Transverse colon (tissue), 4 donors: ENCODE measurements at regions not wholly inside any gene's neighbourhood (a gene's known extent, or its start where the extent isn't known, plus 50 kb on each side); places are given as distances from the start of the nearest gene placed in this dataset.

Source experiments
- CTCF ChIP-seq, 5 experiments: fragments of 200-600 bp in 3 of 5; fragments of 450-650 bp in 2 of 5; sonication (generic) in 3 of 5; IDR thresholded peaks; 1 replicate in 2 of 5; 2 replicates in 3 of 5; pipeline ENCODE4 v1.5.1; 2016 to 2017; ENCODE audit warnings: antibody characterized with exemption in 5 of 5, inconsistent platforms in 3 of 5, mild to moderate bottlenecking in 2 of 5, moderate library complexity in 1 of 5
- EP300 ChIP-seq: sonication (generic); formaldehyde crosslinking; IDR thresholded peaks from one replicate; pipeline ENCODE4 v1.6.1; 2017; ENCODE audit warnings: antibody characterized with exemption, low read depth
- POLR2A ChIP-seq: fragments of 450-650 bp; IDR thresholded peaks from one replicate; pipeline ENCODE4 v1.6.1; 2016; ENCODE audit warnings: antibody characterized with exemption, mild to moderate bottlenecking, moderate library complexity
- POLR2AphosphoS5 ChIP-seq, 3 donors: sonication (generic); formaldehyde crosslinking; IDR thresholded peaks; one replicate each; pipeline ENCODE4 v1.6.1; 2016; ENCODE audit warnings: antibody characterized with exemption in 3 of 3

GRCh38 chr1:157315544-157315943 is 177.3 kb upstream of the ETV3 start:
- TF ChIP-seq CTCF (IDR thresholded peaks at IDR 0.05) (no peak), POLR2AphosphoS5 (IDR thresholded peaks at IDR 0.05) (no peak), POLR2A (no peak), EP300 (no peak)
